GM19025 (cell line): ENCODE measurements at regions not wholly inside any gene's neighbourhood (a gene's known extent, or its start where the extent isn't known, plus 50 kb on each side); places are given as distances from the start of the nearest gene placed in this dataset.

Experiments used
- ATAC-seq: cut with Tn5 transposase; IDR thresholded peaks from one replicate; pipeline ENCODE4 v1.9.1; 2021; ENCODE audit warnings: mild to moderate bottlenecking, low read depth, moderate library complexity; ENCODE audit not compliant: unreplicated experiment

DNA sequence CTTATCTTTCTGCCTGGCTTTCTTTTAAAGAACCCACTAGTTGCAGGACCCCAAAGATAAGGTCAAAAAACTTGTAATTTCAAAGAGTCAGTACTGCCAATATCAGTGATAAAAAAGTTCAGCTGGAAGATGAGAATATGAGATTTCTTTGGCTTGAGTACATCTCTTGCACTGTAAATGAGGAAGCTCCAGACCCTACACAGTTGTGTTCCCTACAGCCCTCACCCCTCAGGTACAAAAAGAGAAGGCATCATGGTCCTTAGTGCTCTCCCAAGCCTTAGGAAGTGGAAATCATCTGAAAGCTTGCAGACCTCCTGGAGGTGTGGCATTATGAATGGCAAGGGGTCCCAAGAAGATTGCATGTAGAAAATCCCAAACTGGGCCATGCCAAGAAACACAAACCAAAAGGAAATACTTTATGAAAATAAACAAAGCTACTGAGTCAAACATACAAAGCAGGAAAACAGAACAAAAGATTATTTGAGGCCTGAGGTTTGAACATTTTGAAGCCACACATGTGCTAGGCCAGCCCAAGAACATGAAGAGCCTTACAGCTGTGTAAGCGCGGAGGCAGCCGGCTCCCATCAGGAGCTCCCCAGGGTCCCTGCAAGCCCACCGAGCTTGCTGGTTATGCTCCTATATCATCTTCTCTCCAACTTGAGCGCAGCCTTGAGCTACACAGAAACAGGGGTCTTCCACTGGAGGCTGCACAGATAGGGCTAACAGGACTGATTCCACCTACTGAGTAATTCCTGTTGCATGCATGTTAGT is 217.0 kb downstream of the OSR1 start:
- ATAC-seq: no peak

DNA sequence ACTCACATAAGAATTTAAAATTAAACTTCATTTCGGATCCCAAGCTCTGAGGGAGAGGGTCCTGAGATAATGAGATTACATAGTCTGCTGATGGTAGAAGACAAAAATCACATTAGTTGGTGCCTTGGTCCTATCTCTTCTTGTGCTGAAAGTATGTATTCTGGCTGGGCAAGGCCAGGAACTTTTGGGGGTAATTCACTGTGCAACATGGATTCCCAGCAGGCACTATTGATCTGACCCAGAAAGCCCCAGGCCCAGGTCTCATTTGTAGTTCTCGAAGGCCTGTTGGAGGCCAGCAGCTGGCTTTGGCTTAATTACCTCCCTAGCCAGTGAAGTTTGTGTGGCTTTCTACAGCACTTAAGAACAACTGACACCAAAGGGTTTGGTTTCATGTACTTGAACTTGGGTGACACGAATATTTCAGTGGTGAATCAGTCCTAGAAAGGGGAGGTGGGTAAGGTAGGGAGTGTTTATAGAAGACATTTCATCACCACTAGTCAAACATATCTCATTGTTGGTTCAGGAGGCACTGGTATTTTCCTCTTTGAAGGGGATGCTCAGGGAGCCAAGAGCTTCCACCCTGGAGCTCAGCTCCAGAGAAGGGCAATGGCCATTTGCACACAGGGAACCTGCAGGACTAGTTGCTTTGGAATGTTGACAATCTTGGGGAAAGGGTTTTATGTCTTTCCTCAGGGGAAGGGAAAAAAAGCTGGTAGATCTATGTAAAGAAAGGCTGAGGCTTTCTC is 217.8 kb downstream of the OSR1 start:
- no peak for ATAC-seq

DNA sequence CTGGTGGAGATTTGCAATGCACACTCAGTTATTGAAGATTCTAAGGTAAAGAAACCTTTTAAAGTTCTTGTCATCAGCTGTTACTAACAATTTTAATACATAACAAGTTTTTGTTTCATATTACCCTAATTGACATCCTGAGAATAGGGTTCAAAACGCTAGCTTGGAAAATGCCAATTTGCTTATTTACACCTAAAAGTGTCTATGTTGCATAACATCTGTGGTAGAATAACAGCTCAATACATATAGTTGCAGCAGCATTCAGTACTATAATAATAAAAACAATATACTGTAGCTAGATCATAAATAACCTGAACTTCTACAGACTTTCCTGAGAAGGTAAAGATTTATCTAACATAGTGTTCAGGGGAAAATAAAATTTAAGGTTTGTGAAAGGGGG is 219.0 kb downstream of the OSR1 start:
- ATAC-seq: no peak

DNA sequence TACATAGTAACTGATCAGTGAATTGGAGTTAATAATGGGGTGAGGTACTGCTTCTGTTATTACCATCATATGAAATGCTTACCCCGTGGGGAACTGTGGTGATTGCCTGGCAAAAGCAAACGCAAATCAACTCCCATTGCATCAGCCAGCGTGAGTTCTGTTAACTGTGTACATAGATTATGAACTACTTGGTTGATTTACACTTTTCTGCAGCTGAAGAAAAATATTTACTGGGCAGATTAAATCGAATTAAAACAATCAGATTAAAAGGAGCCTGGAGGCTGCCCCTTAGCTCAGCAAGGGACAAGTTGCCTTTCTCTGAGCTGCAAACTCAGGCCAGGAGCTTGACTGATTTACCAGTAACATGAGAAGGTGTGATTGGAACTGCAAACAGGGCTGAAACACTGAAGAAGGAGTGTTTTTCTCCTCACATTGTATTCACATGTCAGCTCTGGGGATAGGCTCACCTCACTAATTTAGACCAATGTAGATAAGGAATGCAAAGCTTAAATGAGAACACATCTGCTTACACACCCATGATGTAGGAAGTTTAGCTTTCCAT is 220.1 kb downstream of the OSR1 start:
- ATAC-seq: no peak

DNA sequence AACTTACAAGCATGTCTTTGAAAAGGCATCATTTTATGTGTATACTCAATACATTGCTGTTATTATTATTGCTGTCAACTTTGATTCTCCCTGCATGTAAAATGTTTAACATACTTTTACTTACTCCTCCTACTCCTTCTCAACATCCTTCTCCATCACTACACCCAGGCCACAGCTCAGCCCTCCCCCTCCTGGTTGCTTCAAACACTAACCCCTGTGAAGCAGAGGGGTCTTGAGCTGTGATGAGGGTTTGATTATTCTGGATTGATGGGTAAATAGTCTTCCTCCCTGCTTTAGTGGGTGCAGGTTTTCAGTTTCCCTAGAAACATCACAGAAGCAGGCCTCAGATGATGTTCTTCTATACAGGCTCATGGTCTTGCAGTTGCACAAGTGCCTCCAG is 221.0 kb downstream of the OSR1 start:
- ATAC-seq: no peak

DNA sequence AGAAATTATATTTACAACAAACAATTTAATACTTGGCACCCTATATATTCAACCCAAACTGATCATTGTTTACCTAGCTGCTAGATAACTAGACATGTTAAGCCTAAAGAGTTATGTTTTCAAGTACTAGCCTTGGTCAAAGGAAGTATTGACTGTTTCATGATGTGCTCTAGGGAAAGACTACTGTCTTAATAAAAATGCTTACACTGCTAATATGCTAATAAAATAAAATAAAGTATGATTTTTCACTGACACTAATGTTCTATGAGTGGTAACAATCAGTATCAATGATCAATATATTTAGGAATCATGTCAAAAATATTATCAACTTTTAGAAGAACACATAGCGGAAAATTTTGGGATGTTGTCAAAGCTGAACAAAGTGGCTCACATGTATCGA is 225.5 kb downstream of the OSR1 start:
- no peak for ATAC-seq

GRCh38 chr2:19131871-19132270 is 226.6 kb downstream of the OSR1 start:
- no peak for ATAC-seq

DNA sequence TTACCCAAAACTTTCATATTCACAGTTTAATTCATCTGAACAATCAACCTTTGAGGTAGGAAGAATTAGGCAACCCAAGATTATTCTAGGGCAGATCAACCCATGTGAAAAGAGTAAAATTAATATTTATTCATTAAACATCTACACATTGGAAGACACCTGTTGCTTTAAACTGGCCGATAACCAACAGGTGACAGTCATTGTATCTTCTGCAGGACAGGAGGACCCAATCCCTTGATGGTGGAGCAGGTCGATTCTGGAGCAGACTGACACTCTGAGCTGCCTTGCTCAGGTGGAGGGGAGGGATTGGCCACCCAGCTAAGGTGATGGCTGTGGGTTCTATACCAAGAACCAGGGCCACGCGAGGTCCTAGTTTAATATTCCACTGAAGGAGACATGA is 230.3 kb downstream of the OSR1 start:
- no peak for ATAC-seq

- ATAC-seq: no peak
Measured at GRCh38 chr2:19127616-19128015, 230.8 kb downstream of the OSR1 start.

DNA sequence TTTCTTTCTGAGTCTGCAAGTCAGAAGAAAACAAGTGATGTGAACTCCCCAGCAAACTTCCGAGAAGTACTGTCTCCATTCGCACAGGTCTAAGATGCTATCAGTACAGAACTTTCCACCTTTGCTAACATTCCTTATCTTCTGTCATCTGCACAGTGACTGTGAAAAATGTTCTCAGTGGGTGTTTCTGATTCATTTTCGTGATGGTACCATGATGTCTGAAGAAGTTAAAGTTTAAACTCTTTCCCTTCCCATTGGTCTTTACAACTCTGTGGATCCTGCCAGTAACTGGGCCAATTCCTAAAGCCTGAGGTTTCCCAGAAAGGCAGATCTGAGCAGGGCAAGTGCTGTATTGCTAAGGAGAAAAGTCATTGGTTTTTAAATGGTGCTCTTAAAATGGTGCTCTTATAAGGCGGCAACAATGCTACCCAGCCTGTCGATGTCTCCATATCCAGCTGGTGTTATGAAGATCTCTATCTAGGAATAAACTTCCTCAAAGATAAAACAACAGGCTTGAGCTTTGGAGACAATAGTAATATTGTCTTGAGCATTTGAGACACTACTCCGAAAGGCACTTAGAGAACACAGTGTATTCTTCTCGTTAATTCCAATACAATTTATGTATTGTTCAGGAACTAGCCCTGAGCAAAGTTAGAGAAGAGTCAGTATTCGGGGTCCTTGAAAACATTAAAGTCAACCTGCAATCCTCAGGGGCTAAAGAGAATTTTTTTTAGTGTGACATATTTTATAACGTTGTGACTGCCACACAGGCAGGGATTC is 232.3 kb downstream of the OSR1 start:
- no peak for ATAC-seq

GRCh38 chr2:19124135-19124534 is 234.3 kb downstream of the OSR1 start:
- no peak for ATAC-seq

DNA sequence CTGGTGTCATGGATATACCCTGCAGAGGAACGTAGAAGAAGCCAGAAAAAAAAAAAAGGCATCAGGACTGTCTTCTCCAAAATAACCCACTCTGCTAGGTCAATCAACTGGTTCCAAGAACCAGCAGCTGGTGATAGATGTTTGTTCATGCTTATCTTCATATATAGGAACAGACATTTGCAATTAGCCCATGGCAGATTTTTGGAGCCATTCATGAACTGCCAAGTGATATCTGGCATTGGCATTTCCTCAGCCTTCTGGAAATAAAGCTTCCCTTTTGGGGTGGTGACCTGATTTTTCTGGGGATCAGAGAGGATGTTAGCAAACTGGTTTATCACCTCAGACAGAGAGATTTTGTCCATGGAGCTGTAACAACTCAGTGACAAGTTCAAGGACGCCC is 234.9 kb downstream of the OSR1 start:
- no peak for ATAC-seq

DNA sequence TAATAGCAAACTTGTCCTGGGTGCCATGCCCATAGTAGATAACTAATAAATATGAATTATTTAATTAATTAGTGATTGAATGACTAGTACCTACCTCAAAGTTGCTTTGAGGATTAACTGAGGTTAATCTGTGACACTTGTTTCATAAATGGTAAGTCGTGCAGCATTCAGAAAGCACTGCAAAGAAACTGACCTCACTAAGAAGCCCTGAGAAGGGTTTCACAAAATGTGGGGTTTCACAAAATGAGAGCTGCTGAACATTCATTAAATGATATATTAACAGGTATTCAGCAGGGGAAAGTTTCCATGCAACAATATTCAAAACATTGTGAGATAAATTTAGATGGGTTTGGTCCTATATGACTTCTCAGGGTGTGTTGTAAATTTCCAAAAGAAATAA is 236.2 kb downstream of the OSR1 start:
- ATAC-seq: no peak

DNA sequence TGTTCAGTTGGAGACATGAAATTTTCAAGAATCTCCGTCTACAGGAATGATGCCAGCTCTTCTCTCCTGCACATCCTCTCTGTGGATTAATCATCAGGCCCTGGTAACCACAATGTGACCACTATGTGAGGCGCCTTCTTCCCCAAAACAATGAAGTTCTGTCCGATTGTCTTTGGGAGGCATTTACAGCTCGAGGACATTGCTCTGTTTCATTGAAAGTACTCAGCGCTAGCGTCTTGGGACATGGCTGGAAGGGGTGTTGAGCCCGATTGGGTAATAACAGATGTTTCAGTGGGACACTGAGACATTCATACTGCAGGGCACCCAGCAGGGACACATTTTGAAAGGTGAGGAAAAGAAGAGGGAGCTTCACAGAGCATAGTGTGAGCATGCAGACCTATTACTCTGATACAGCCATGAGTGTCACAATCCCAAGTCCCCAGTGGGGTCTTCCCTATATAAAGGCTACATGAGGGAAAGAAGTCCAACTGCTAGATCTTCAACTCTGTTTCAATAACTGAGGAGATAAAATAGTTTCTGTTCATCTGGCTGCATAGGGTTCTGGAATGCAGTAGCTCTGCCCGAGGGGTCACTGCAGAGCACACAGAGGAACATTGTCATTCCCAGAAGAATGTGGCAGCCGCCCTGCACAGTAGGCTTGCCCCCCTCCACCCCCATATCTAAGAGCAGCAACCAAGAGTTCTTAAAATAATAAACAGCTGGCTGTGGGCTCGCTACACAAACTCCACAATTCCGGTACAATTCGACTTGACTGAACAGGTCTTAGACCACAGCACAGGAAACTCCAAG is 237.3 kb downstream of the OSR1 start:
- ATAC-seq: no peak

DNA sequence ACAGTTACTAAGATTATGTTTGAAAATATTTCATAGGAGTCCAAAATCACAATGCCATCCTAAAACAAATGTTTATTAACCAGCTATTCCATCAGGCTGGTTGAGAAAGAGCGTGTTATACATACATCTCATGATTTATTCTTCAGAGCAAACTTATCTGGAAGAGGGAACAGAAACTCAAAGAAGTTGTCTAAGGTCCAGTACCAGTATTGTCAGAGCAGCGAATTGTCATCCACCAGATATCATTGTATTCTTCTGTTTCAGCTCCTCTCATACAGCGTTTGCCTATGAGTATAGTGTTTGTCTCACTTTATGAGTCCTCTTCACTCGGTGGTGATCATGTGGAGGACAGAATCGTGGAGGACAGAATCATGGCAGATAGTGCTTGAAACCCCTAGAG is 238.2 kb downstream of the OSR1 start:
- no peak for ATAC-seq

- ATAC-seq: no peak
Measured at GRCh38 chr2:19119326-19120001, 239.0 kb downstream of the OSR1 start.

GRCh38 chr2:19116918-19117317 is 241.5 kb downstream of the OSR1 start:
- no peak for ATAC-seq

- no peak for ATAC-seq
Measured at GRCh38 chr2:19114754-19115231, 243.6 kb downstream of the OSR1 start.

GRCh38 chr2:19114126-19114525 is 244.3 kb downstream of the OSR1 start:
- ATAC-seq: no peak

GRCh38 chr2:19111354-19111753 is 247.1 kb downstream of the OSR1 start:
- no peak for ATAC-seq
